B cell (primary cell): ENCODE measurements at regions not wholly inside any gene's neighbourhood (a gene's known extent, or its start where the extent isn't known, plus 50 kb on each side); places are given as distances from the start of the nearest gene placed in this dataset.

Experiments used
- EZH2 ChIP-seq: IDR thresholded peaks from 2 replicates; pipeline ENCODE4 v1.6.1; 2012; ENCODE audit warnings: borderline replicate concordance, low read depth, mild to moderate bottlenecking, moderate library complexity, low read length; ENCODE audit not compliant: insufficient read depth, poor library complexity, severe bottlenecking
- TF ChIP-seq, protein P1 (sequence below): fragments of 200-600 bp; IDR thresholded peaks from one replicate; pipeline ENCODE4 v1.8.0; 2022; ENCODE audit warnings: antibody characterized with exemption, mild to moderate bottlenecking

DNA sequence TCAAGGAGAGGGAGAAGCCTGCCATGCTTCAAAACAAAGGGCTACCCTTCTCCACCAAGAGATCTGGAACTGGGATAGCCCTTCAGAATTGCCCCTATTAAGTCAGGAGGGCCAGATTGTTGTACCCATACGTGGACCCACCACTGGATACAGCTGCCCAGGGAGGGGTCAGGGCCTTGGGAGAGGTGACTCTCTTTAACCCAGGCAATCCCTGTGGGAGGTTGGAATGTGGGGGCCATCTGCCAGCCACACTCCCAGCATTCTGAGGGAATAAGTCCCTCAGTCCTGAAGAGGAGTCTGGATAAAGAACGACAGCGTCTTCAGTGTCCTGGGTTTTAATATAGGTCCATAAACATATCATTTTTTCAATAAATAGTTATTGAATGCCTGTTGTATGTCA, 588.2 kb upstream of the TENM4 start:
- no peak for TF ChIP-seq EZH2
- TF ChIP-seq, protein P1, sequence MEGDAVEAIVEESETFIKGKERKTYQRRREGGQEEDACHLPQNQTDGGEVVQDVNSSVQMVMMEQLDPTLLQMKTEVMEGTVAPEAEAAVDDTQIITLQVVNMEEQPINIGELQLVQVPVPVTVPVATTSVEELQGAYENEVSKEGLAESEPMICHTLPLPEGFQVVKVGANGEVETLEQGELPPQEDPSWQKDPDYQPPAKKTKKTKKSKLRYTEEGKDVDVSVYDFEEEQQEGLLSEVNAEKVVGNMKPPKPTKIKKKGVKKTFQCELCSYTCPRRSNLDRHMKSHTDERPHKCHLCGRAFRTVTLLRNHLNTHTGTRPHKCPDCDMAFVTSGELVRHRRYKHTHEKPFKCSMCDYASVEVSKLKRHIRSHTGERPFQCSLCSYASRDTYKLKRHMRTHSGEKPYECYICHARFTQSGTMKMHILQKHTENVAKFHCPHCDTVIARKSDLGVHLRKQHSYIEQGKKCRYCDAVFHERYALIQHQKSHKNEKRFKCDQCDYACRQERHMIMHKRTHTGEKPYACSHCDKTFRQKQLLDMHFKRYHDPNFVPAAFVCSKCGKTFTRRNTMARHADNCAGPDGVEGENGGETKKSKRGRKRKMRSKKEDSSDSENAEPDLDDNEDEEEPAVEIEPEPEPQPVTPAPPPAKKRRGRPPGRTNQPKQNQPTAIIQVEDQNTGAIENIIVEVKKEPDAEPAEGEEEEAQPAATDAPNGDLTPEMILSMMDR, result no peak
